DMS 273 (cell line): ENCODE measurements at regions not wholly inside any gene's neighbourhood (a gene's known extent, or its start where the extent isn't known, plus 50 kb on each side); places are given as distances from the start of the nearest gene placed in this dataset.
A peak's percentile ranks its signal among the peaks of the same experiment; 100 is the strongest.

Experiments
- DNase-seq: peaks from one replicate; lab custom pipeline; 2025; ENCODE audit not compliant: unreplicated experiment; lab: John Stamatoyannopoulos, UW

GRCh38 chrX:49773993-49774392 is 55.1 kb upstream of the PAGE4 start:
- no peak for DNase-seq

DNA sequence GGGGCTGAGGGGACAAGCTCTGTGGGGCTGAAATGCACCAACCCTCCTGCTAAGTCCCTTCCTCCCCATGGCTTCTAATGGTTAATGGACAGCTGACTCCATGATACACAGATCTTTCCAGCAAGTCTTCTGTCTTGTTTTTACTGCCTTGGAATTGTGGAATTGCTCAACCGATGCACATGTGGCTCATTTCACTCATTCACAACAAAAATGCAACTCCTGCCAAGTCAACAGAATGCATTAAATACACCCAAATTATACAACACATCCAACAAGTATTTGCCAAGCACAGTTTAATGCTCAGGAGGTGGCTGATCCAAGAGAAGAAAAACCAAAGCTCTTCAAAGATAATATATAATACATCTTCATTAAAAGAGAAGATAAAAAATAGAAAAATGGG is 61.9 kb upstream of the PAGE4 start:
- no peak for DNase-seq

- DNase-seq, result no peak
Measured at GRCh38 chrX:49762175-49762720, 66.5 kb upstream of the PAGE1 start.

DNA sequence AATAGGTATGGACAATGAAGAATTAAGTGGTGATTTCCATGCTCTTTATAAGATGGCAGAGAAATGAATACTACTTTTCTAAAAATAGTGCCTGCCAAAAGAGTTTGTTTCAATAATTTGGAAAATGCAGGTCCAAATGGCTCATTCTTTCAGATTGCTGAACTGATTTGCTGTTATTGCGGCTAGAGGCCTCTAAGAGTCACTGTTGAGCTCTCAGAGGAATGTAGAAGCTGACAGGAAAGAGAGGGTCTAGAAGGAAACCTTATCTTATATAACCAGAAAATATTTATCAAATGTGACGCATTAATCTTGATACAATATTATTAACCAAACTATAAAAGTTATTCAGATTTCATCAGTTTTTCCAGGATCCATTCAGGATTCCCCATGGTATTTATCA is 65.7 kb upstream of the PAGE1 start:
- peak; percentile 46 for DNase-seq

GRCh38 chrX:49760290-49760890 is 64.6 kb upstream of the PAGE1 start:
- DNase-seq, result no peak

GRCh38 chrX:49756692-49757091 is 60.9 kb upstream of the PAGE1 start:
- DNase-seq, result no peak

- peak; percentile 73 for DNase-seq
Measured at GRCh38 chrX:49754233-49754857, 58.6 kb upstream of the PAGE1 start.

DNA sequence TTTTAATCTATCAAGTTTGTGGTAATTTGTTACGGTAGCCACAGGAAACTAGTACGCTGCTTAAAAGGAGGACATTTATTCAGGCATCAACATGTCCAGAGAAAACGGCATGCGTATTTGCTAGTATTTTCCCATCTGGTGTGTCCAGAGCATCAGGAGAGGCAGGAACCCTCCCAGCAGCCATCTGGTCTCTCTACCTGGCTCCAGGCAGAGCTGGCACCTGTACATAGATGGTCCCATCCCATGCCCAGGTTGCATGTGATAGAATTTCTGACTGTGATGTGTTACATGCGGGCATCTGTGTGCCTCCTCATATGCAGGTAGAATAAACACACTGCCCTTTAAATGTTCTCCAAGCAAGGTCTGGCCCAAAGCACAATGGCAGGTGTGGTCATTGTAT is 57.9 kb upstream of the PAGE1 start:
- no peak for DNase-seq

- DNase-seq, result no peak
Measured at GRCh38 chrX:49748211-49748956, 52.6 kb upstream of the PAGE1 start.

DNA sequence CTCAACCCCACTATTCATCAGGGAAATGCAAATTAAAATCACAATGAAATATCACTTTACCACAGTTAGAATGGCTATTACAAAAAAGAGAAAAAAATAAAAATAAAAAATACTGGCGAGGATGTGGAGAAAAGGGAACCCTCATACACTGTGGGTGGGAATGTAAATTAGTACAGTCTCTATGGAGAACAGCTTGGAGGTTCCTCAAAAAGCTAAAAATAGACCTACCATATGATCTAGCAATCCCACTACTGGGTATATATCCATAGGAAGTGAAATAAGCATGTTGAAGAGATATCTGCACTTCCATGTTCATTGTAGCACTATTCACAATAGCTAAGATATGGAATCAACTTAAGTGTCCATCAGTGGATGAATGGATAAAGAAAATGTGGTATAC is 50.5 kb upstream of the PAGE1 start:
- DNase-seq, result no peak
